NCI-H2171 (cell line): ENCODE measurements at regions not wholly inside any gene's neighbourhood (a gene's known extent, or its start where the extent isn't known, plus 50 kb on each side); places are given as distances from the start of the nearest gene placed in this dataset.

ENCODE experiments used
- DNase-seq: peaks from one replicate; lab custom pipeline; 2025; lab: John Stamatoyannopoulos, UW

- no peak for DNase-seq
These were observed 693.0 kb downstream of the NR2F2 start for GRCh38 chr15:97023488-97023844.

GRCh38 chr15:97026781-97027180, 696.3 kb downstream of the NR2F2 start:
- DNase-seq: no peak

- DNase-seq: no peak
These were observed 697.3 kb downstream of the NR2F2 start for GRCh38 chr15:97027772-97028171.

GRCh38 chr15:97030251-97030650, 699.8 kb downstream of the NR2F2 start:
- no peak for DNase-seq

GRCh38 chr15:97036301-97036700, 705.8 kb downstream of the NR2F2 start:
- DNase-seq: no peak

GRCh38 chr15:97037080-97037479, 706.6 kb downstream of the NR2F2 start:
- DNase-seq: no peak

- no peak for DNase-seq
These were observed 715.3 kb downstream of the NR2F2 start for GRCh38 chr15:97045666-97046421.

DNA sequence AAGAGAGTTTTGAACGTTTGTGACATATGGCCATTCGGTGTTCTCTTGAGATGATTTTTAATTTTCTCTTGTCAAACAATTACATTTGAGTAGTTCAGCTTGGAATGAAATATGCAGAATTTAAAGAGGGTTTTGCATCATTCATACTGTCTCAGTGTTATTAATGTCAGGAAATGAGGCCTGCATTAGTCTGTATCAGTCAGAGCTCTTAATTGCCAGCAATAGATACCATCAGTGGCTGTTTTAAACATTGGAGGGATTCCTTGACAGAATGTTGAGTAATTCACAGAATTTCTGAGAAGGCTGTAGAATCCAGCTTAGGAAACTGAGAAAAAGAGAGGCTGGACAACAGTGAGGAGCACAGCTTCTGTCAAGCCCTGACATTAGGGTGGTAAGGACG, 722.0 kb downstream of the NR2F2 start:
- no peak for DNase-seq

- DNase-seq: no peak
These were observed 723.1 kb downstream of the NR2F2 start for GRCh38 chr15:97053635-97054034.

GRCh38 chr15:97057503-97057902, 727.0 kb downstream of the NR2F2 start:
- DNase-seq: no peak

GRCh38 chr15:97059281-97059680, 728.8 kb downstream of the NR2F2 start:
- DNase-seq: no peak

GRCh38 chr15:97061392-97061791, 730.9 kb downstream of the NR2F2 start:
- no peak for DNase-seq

GRCh38 chr15:97071668-97072067, 741.2 kb downstream of the NR2F2 start:
- no peak for DNase-seq

DNA sequence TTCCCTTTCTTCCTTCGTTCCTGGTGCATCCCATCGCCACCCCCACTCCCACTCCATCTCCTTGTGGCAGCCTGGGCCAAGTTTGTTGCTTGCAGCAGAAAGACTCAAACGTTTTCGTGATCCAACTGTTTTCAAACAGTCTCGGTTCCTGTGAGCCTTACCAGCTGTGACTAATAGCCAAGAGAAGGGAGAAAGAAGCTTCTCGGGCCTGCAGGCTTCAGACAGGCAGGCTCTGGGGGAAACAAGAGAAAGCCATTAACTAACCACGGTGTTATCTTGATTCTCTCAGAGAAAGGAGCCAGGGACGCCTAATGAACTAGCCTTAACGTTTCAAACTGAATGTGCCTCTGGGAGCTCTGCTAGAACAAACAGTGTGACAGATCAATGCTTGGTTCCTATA, 742.0 kb downstream of the NR2F2 start:
- DNase-seq: no peak

DNA sequence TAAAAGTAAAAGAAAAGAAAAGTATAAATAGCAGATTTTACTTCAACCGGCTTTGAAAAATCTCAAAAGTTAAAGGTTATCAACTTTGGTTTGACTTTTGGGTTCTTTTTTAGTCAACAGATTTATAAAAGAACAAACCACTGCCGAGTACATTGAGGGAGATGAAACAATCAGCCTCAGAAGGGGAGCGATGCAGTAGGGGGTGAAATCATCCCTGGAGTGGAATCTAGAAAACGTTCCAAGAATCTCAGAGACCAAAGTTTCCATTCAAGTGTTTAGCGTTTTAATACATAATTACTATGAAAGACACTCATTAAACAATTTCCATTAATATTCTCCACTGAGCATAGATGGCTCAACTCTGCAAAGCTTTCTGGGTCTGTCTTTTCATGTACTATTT, 745.5 kb downstream of the NR2F2 start:
- no peak for DNase-seq

DNA sequence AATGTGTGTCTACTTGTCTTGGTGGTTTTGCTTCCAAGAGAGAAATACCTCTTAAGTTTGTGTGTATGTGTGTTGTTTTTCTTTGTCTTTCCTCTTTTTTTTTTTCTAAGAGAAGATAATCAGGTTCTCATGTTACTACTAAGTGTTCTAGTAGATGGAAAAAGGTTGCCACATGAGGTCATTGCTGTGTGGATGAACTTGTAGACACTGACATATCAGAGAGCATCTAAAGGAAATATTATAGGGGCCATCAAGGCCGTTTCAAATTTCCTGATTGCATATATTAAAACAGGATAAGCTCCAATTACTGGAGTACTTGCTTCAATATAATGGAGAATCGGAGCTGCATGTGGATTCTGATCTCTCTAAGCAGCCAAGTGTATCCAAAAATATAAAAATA, 747.5 kb downstream of the NR2F2 start:
- no peak for DNase-seq

- no peak for DNase-seq
These were observed 748.1 kb downstream of the NR2F2 start for GRCh38 chr15:97078591-97078990.

DNA sequence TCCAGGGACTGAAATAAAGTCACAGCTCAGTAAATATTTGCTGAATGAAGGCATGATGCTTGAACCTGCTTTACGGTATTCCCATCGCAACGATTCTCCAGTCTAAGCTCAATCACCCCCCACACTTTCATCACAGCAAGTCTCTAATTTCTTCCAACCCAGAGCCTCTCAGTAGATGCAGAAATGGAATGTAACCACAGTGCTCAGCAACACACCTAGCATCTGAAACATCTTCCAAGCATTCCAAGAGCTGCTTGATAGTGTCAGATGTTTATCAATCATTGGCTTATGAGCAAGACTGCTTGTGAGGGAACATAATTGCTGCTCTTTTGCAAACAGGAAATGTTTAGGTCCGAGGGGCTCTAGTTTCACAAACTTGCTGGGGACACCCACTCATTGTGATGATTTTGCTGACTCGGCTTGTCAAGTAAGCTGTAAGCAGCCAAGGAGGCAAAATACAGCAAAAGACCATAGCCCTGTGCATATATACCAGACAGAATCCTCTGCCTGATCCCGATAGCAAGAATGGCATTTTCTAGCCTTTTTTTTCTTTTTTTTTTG, 751.2 kb downstream of the NR2F2 start:
- DNase-seq: no peak

DNA sequence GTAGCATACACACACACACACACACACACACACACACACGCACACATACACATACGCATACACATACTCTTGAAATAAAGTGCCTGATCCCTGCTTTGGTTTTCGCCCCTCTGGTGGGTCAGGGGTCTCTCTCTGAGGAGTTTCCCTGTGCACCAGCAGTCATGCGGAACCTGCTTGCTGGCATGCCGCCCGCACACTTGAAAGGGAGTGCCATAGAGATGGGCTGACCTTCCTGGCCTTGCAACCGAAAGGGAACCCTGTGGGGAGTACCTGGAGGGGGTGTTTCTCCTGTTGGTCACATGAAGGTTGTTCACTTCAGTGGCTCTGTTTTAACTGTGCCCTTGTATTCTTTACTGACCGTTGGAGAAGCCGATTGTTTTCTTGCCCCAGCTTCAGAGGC, 752.3 kb downstream of the NR2F2 start:
- DNase-seq: no peak

DNA sequence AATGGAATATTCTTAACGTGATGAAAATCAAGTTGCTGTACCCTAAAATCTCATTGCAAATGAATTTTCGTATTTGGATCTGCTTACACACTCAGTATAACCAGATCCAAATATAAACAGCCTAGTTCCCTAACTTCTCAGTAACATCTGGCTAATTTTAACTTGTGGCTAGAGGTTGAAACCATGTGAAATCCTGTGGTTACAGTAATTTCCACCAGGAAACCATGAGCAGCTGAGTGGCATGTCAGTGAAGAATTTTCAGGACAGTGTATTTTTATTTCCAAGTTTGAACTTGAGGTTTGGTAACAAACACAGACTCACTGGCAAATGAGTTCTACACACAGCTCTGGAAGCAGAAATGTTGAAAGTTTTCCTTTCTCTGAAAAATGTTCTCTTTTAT, 754.1 kb downstream of the NR2F2 start:
- DNase-seq: no peak

DNA sequence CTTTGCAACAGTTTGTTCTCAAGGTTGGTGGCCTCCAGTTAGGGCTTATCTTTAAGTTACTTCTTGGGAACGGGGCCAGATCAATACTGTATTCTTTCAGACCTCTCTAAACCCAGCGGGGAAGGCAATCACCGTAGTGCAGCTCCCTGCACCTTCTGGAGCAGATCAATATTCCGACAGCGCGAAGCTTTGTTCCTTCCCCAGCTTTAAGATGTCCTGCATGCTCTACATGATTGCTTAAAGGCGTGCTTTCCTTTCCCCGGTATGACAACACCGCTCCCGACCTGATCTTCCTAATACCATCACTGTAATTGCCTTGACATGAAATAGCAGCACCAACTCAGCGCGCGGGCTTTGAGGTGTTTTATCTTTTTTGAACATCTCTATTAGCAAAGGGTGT, 755.2 kb downstream of the NR2F2 start:
- DNase-seq: no peak

- no peak for DNase-seq
These were observed 756.7 kb downstream of the NR2F2 start for GRCh38 chr15:97087006-97087741.

GRCh38 chr15:97091093-97091492, 760.6 kb downstream of the NR2F2 start:
- DNase-seq: no peak
